ENCODE measurements at regions not wholly inside any gene's neighbourhood (a gene's known extent, or its start where the extent isn't known, plus 50 kb on each side); places are given as distances from the start of the nearest gene placed in this dataset.

DNA sequence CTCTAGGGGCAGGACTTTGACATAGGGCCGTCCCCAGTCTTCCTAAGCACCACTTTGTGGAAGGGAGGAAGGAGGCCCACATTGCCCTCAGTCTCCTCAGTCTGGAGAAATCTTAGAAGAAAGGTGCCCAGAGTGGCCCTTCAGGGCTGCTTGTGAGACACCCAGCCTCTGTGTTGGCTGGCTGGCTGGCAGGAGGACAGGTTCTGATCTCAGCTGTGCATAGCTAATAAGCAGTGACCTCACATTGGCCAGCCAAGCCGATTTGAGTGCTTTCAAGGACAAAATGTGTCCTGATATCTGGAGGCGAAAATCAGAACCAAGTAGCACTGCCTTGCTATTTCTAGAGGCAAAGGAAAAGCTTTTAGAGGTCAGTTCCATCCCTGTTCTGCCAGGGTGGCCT lies 211.5 kb downstream of the BCOR start:
- no peaks in the 10 kb centered on the region for H3K36me3 ChIP-seq (replicated peaks in 1 of 2; ENCODE audit: control insufficient read depth in 1 of 2, insufficient read depth in 2 of 2, low read length in 1 of 2)
- no peak overlapping the region for H3K9ac ChIP-seq
- TF ChIP-seq NFIC (IDR thresholded peaks at IDR 0.05; ENCODE audit: borderline replicate concordance) (no peak), SMC3 (IDR thresholded peaks at IDR 0.05; ENCODE audit: low read depth, low read length) (no peak), EP300 (IDR thresholded peaks at IDR 0.05; ENCODE audit: borderline replicate concordance in 1 of 2, low read depth in 1 of 2, low read length in 1 of 2) (no peak)
- TF ChIP-seq, protein P1, sequence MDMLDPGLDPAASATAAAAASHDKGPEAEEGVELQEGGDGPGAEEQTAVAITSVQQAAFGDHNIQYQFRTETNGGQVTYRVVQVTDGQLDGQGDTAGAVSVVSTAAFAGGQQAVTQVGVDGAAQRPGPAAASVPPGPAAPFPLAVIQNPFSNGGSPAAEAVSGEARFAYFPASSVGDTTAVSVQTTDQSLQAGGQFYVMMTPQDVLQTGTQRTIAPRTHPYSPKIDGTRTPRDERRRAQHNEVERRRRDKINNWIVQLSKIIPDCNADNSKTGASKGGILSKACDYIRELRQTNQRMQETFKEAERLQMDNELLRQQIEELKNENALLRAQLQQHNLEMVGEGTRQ (IDR thresholded peaks at IDR 0.05; ENCODE audit: borderline replicate concordance, low read depth, low read length) = no peak
- TF ChIP-seq, protein P2, sequence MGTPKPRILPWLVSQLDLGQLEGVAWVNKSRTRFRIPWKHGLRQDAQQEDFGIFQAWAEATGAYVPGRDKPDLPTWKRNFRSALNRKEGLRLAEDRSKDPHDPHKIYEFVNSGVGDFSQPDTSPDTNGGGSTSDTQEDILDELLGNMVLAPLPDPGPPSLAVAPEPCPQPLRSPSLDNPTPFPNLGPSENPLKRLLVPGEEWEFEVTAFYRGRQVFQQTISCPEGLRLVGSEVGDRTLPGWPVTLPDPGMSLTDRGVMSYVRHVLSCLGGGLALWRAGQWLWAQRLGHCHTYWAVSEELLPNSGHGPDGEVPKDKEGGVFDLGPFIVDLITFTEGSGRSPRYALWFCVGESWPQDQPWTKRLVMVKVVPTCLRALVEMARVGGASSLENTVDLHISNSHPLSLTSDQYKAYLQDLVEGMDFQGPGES (IDR thresholded peaks at IDR 0.05; ENCODE audit: low read depth, low read length) = no peak
- POLR2A ChIA-PET = no interaction called here
- peaks cover 13% of the 10 kb centered on the region; the same call in 1 of the 2 replicates for H3K27me3 ChIP-seq (ENCODE audit: insufficient read depth)
- H3K27ac ChIP-seq (ENCODE audit: low read depth in 2 of 2, low read length in 1 of 2) = no peak overlapping the region
- H3K4me1 ChIP-seq (ENCODE audit: control insufficient read depth in 1 of 2, insufficient read depth in 2 of 2, low read depth in 1 of 2, low read length in 1 of 2) = peaks cover 0 to 3% of the 10 kb centered on the region in 2 experiments; a peak in 1 of 4 replicates
- H4K20me1 ChIP-seq (ENCODE audit: insufficient read depth) = no peaks in the 10 kb centered on the region
- H2AFZ ChIP-seq (ENCODE audit: low read depth) = no peak overlapping the region
- no peaks in the 10 kb centered on the region for H3F3A ChIP-seq (replicated peaks; ENCODE audit: insufficient read depth)
- H3K9me3 ChIP-seq = no peaks in the 10 kb centered on the region
- 16% methylated on average over 2 of the region's 3 CpGs for WGBS (ENCODE audit: low lambda C conversion rate)
- no peak for DNase-seq
- CTCF ChIA-PET = interaction anchor here (1.2 kb wide), 1 partner anchor 32 kb away, joined by 4 read pairs; no protein-coding TSS in a partner anchor
- no peak overlapping the region for H3K4me2 ChIP-seq
- H3K4me3 ChIP-seq (ENCODE audit: low read depth in 2 of 2, low read length in 1 of 2) = no peak overlapping the region
- no peaks in the 10 kb centered on the region for H3K9me2 ChIP-seq
- no peaks in the 10 kb centered on the region for H3K79me2 ChIP-seq (ENCODE audit: insufficient read depth)

DNA sequence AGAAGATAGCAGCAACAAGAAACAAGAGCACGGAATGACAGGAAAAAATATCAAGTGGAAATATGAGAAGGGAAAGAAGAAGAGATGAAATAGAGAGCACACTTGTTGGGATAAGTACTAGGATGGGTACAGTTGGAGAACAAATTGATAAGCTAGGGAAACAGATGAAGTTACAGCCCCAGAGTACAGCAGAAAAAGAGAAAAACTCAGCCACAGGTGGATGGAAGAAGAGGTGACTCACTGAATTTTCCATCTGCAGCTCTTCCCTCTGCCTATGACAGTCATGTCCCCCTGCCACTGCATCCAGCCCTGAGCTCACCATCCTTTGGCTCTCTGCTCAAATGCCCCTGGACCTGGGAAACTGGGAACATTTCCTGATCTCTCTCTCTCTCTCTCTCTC lies 209.0 kb downstream of the BCOR start:
- ChIA-PET POLR2A (no interaction called here), CTCF (no interaction called here)
- H3K27me3 ChIP-seq (ENCODE audit: insufficient read depth) = peaks cover 13% of the 10 kb centered on the region; the same call in 1 of the 2 replicates
- H3K4me3 ChIP-seq (ENCODE audit: low read depth in 2 of 2, low read length in 1 of 2) = no peak overlapping the region
- 49% methylated on average over 1 of the region's 1 CpG for WGBS (ENCODE audit: low lambda C conversion rate)
- TF ChIP-seq SIN3A (IDR thresholded peaks at IDR 0.05; ENCODE audit: borderline replicate concordance, low read depth, low read length) (no peak), RXRA (IDR thresholded peaks at IDR 0.05; ENCODE audit: borderline replicate concordance, low read depth) (no peak), TAF1 (IDR thresholded peaks at IDR 0.05; ENCODE audit: borderline replicate concordance, low read depth, low read length) (no peak), ELF1 (IDR thresholded peaks at IDR 0.05) (no peak), MEF2A (IDR thresholded peaks at IDR 0.05; ENCODE audit: borderline replicate concordance, low read depth) (no peak), TEAD4 (IDR thresholded peaks at IDR 0.05; ENCODE audit: borderline replicate concordance, insufficient read depth) (no peak), EP300 (IDR thresholded peaks at IDR 0.05; ENCODE audit: borderline replicate concordance in 1 of 2, low read depth in 1 of 2, low read length in 1 of 2) (no peak), MXI1 (IDR thresholded peaks at IDR 0.05; ENCODE audit: low read depth, low read length) (no peak), GATA2 (CRISPR knock-in tag; IDR thresholded peaks at IDR 0.05) (no peak), FOSL2 (IDR thresholded peaks at IDR 0.05; ENCODE audit: borderline replicate concordance, low read depth) (no peak)
- TF ChIP-seq, protein P3, sequence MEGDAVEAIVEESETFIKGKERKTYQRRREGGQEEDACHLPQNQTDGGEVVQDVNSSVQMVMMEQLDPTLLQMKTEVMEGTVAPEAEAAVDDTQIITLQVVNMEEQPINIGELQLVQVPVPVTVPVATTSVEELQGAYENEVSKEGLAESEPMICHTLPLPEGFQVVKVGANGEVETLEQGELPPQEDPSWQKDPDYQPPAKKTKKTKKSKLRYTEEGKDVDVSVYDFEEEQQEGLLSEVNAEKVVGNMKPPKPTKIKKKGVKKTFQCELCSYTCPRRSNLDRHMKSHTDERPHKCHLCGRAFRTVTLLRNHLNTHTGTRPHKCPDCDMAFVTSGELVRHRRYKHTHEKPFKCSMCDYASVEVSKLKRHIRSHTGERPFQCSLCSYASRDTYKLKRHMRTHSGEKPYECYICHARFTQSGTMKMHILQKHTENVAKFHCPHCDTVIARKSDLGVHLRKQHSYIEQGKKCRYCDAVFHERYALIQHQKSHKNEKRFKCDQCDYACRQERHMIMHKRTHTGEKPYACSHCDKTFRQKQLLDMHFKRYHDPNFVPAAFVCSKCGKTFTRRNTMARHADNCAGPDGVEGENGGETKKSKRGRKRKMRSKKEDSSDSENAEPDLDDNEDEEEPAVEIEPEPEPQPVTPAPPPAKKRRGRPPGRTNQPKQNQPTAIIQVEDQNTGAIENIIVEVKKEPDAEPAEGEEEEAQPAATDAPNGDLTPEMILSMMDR (IDR thresholded peaks at IDR 0.05) = no peak
- TF ChIP-seq, protein P4, sequence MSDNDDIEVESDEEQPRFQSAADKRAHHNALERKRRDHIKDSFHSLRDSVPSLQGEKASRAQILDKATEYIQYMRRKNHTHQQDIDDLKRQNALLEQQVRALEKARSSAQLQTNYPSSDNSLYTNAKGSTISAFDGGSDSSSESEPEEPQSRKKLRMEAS (IDR thresholded peaks at IDR 0.05; ENCODE audit: low read depth) = no peak
- TF ChIP-seq, protein P5, sequence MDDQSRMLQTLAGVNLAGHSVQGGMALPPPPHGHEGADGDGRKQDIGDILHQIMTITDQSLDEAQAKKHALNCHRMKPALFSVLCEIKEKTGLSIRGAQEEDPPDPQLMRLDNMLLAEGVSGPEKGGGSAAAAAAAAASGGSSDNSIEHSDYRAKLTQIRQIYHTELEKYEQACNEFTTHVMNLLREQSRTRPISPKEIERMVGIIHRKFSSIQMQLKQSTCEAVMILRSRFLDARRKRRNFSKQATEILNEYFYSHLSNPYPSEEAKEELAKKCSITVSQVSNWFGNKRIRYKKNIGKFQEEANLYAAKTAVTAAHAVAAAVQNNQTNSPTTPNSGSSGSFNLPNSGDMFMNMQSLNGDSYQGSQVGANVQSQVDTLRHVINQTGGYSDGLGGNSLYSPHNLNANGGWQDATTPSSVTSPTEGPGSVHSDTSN (IDR thresholded peaks at IDR 0.05) = no peak
- H3K9ac ChIP-seq = no peak overlapping the region
- no peaks in the 10 kb centered on the region for H3F3A ChIP-seq (replicated peaks; ENCODE audit: insufficient read depth)
- H3K27ac ChIP-seq (ENCODE audit: low read depth in 2 of 2, low read length in 1 of 2) = no peak overlapping the region
- no peaks in the 10 kb centered on the region for H3K9me2 ChIP-seq
- no peaks in the 10 kb centered on the region for H3K79me2 ChIP-seq (ENCODE audit: insufficient read depth)
- DNase-seq = no peak
- H3K4me1 ChIP-seq (ENCODE audit: control insufficient read depth in 1 of 2, insufficient read depth in 2 of 2, low read depth in 1 of 2, low read length in 1 of 2) = peaks cover 0 to 3% of the 10 kb centered on the region in 2 experiments; a peak in 1 of 4 replicates
- H2AFZ ChIP-seq (ENCODE audit: low read depth) = no peak overlapping the region
- H3K4me2 ChIP-seq = no peak overlapping the region
- H4K20me1 ChIP-seq (ENCODE audit: insufficient read depth) = no peaks in the 10 kb centered on the region
- no peaks in the 10 kb centered on the region for H3K36me3 ChIP-seq (replicated peaks in 1 of 2; ENCODE audit: control insufficient read depth in 1 of 2, insufficient read depth in 2 of 2, low read length in 1 of 2)
- no peaks in the 10 kb centered on the region for H3K9me3 ChIP-seq
